A549 (cell line): ENCODE measurements at regions not wholly inside any gene's neighbourhood (a gene's known extent, or its start where the extent isn't known, plus 50 kb on each side); places are given as distances from the start of the nearest gene placed in this dataset.

Source experiments
- ATAC-seq, 2 experiments: fragments of 200-7000 bp in 1 of 2; fragments of >200 bp in 1 of 2; cut with Nextera tagmentation in 1 of 2; cut with Tn5 transposase in 1 of 2; 3 replicates each; pipeline versions ENCODE4 v1.8.0 to v1.9.1; 2018 to 2020; ENCODE audit warnings: mild to moderate bottlenecking in 1 of 2, moderate library complexity in 1 of 2
- CTCF ChIA-PET: fragments of 300-600 bp; sonication (Branson Sonifier 250); formaldehyde crosslinking; extraction: SDS; loops from one replicate; lab custom pipeline; 2021; ENCODE audit warnings: antibody characterized with exemption, inconsistent platforms; lab: Yijun Ruan, JAX
- POLR2A ChIA-PET: fragments of 350-600 bp; formaldehyde crosslinking; extraction: SDS; loops from one replicate; lab custom pipeline; 2021; ENCODE audit warnings: antibody characterized with exemption, inconsistent platforms; lab: Yijun Ruan, JAX
- DNase-seq, 2 experiments: peaks; one replicate each; pipeline versions ENCODE4 v3.0.0 to v3.0.0-alpha.2; 2011 to 2016; ENCODE audit warnings: low read depth in 1 of 2, low spot score in 1 of 2
- FAIRE-seq: peaks from 2 replicates; lab custom pipeline; 2011; peaks lifted over from hg19 to GRCh38; lab: Jason Lieb, UNC
- H3K27ac ChIP-seq, 2 experiments: fragments of >200 bp; sonication (Bioruptor Twin); formaldehyde crosslinking; 3 replicates each; pipeline ENCODE4 v1.5.1; 2016 to 2017
- H3K4me1 ChIP-seq: fragments of >200 bp; sonication (Bioruptor Twin); formaldehyde crosslinking; 3 replicates; pipeline ENCODE4 v1.6.1; 2016
- H3K4me2 ChIP-seq: fragments of >200 bp; sonication (Bioruptor Twin); formaldehyde crosslinking; 3 replicates; pipeline ENCODE4 v1.6.1; 2016
- H3K4me3 ChIP-seq: fragments of >200 bp; sonication (Bioruptor Twin); formaldehyde crosslinking; 3 replicates; pipeline ENCODE4 v1.5.1; 2016
- H3K9me3 ChIP-seq: fragments of >200 bp; sonication (Bioruptor Twin); formaldehyde crosslinking; 3 replicates; pipeline ENCODE4 v1.6.1; 2016
- BHLHE40 ChIP-seq: IDR thresholded peaks from 2 replicates; pipeline ENCODE4 v1.6.1; 2012; ENCODE audit warnings: low read depth, low read length, inconsistent platforms
- CBX2 ChIP-seq: fragments of 200-600 bp; sonication (generic); IDR thresholded peaks from 2 replicates; pipeline ENCODE4 v1.6.1; 2016; ENCODE audit warnings: low read depth, mild to moderate bottlenecking, borderline replicate concordance
- CHD2 ChIP-seq: fragments of 150-350 bp; IDR thresholded peaks from 2 replicates; pipeline ENCODE4 v1.6.1; 2014; ENCODE audit warnings: low read length; ENCODE audit not compliant: partially characterized antibody
- EHF ChIP-seq: fragments of 250-450 bp; sonication (Bioruptor Pico); IDR thresholded peaks from 2 replicates; pipeline ENCODE4 v1.5.0; 2020; ENCODE audit warnings: mild to moderate bottlenecking
- ESRRA ChIP-seq: fragments of 150-350 bp; IDR thresholded peaks from 2 replicates; pipeline ENCODE4 v1.6.1; 2014; ENCODE audit warnings: mild to moderate bottlenecking, low read length, borderline replicate concordance
- FOSB ChIP-seq: fragments of 250-450 bp; sonication (Bioruptor Pico); IDR thresholded peaks from 2 replicates; pipeline ENCODE4 v1.5.0; 2020; ENCODE audit warnings: mild to moderate bottlenecking, moderate library complexity
- FOSL2 ChIP-seq, 2 experiments: fragments of 450-650 bp in 1 of 2; fragments of >200 bp in 1 of 2; sonication (Bioruptor Twin) in 1 of 2; formaldehyde crosslinking; IDR thresholded peaks; 2 replicates each; pipeline versions ENCODE4 v1.5.0 to v1.6.1; 2016 to 2020; ENCODE audit warnings: mild to moderate bottlenecking in 1 of 2, moderate library complexity in 1 of 2
- HDAC2 ChIP-seq: fragments of 200-600 bp; sonication (generic); IDR thresholded peaks from 2 replicates; pipeline ENCODE4 v1.6.1; 2016
- HEYL ChIP-seq: fragments of 250-450 bp; sonication (Bioruptor Pico); IDR thresholded peaks from 2 replicates; pipeline ENCODE4 v1.8.0; 2021; ENCODE audit warnings: mild to moderate bottlenecking, moderate library complexity
- HOXA7 ChIP-seq: fragments of 250-450 bp; sonication (Bioruptor Pico); IDR thresholded peaks from 2 replicates; pipeline ENCODE4 v1.5.0; 2020; ENCODE audit warnings: mild to moderate bottlenecking, moderate library complexity
- HOXB13 ChIP-seq: fragments of 250-450 bp; sonication (Bioruptor Pico); IDR thresholded peaks from 2 replicates; pipeline ENCODE4 v1.5.0; 2020; ENCODE audit warnings: low read depth, mild to moderate bottlenecking, moderate library complexity
- HOXB5 ChIP-seq: fragments of 250-450 bp; sonication (Bioruptor Pico); IDR thresholded peaks from 2 replicates; pipeline ENCODE4 v1.5.0; 2020; ENCODE audit warnings: mild to moderate bottlenecking, moderate library complexity
- KDM5A ChIP-seq: fragments of 200-600 bp; sonication (generic); IDR thresholded peaks from 2 replicates; pipeline ENCODE4 v1.6.1; 2016; ENCODE audit warnings: antibody characterized with exemption, mild to moderate bottlenecking
- MAFK ChIP-seq: fragments of 450-650 bp; IDR thresholded peaks from 2 replicates; pipeline ENCODE4 v1.6.1; 2014; ENCODE audit not compliant: partially characterized antibody
- MAX ChIP-seq: IDR thresholded peaks from 2 replicates; pipeline ENCODE4 v1.6.1; 2012
- MYC ChIP-seq: IDR thresholded peaks from 2 replicates; pipeline ENCODE4 v1.6.1; 2012; ENCODE audit warnings: mild to moderate bottlenecking, inconsistent platforms, low read length, improper control_type of control experiment, borderline replicate concordance
- NR3C1 ChIP-seq: fragments of >200 bp; sonication (Bioruptor Twin); formaldehyde crosslinking; IDR thresholded peaks from 3 replicates; pipeline ENCODE4 v1.6.1; 2017
- POLR2AphosphoS2 ChIP-seq: conservative IDR thresholded peaks from 2 replicates; pipeline ENCODE4 v1.6.1; 2012; ENCODE audit warnings: low read length, improper control_type of control experiment, inconsistent platforms
- RCOR1 ChIP-seq: fragments of 150-350 bp; IDR thresholded peaks from 2 replicates; pipeline ENCODE4 v1.6.1; 2014; ENCODE audit warnings: antibody characterized with exemption, low read length, low read depth
- RFX5 ChIP-seq: fragments of 450-650 bp; IDR thresholded peaks from 2 replicates; pipeline ENCODE4 v1.7.1; 2014; ENCODE audit warnings: antibody characterized with exemption, mild to moderate bottlenecking, moderate library complexity
- SMC3 ChIP-seq: fragments of >200 bp; sonication (Bioruptor Twin); formaldehyde crosslinking; IDR thresholded peaks from 3 replicates; pipeline ENCODE4 v1.6.1; 2018; ENCODE audit warnings: inconsistent platforms
- SREBF2 ChIP-seq: fragments of 450-650 bp; IDR thresholded peaks from 2 replicates; pipeline ENCODE4 v1.6.1; 2014; ENCODE audit warnings: mild to moderate bottlenecking, moderate library complexity
- TFCP2L1 ChIP-seq: fragments of 250-450 bp; sonication (Bioruptor Pico); IDR thresholded peaks from 2 replicates; pipeline ENCODE4 v1.5.0; 2021; ENCODE audit warnings: mild to moderate bottlenecking
- ZC3H11A ChIP-seq: fragments of 450-650 bp; IDR thresholded peaks from 2 replicates; pipeline ENCODE4 v1.6.1; 2014; ENCODE audit warnings: antibody characterized with exemption, mild to moderate bottlenecking
- ZFP36 ChIP-seq: fragments of 450-650 bp; IDR thresholded peaks from 2 replicates; pipeline ENCODE4 v1.6.1; 2014; ENCODE audit warnings: borderline replicate concordance; ENCODE audit not compliant: partially characterized antibody
- ZSCAN20 ChIP-seq: fragments of 250-450 bp; sonication (Bioruptor Pico); IDR thresholded peaks from 2 replicates; pipeline ENCODE4 v1.8.0; 2022; ENCODE audit warnings: mild to moderate bottlenecking, moderate library complexity
- WGBS: methylation state at CpG from one replicate; pipeline ENCODE4 v1.1.6; 2017; ENCODE audit errors: missing lambda C conversion rate; 5-methylcytosine and 5-hydroxymethylcytosine counted together
- TF ChIP-seq, protein P1 (sequence below): fragments of >200 bp; sonication (Bioruptor Twin); formaldehyde crosslinking; IDR thresholded peaks from 3 replicates; pipeline ENCODE4 v1.6.1; 2016
- TF ChIP-seq, protein P2 (sequence below): fragments of 250-450 bp; sonication (Bioruptor Pico); IDR thresholded peaks from 2 replicates; pipeline ENCODE4 v1.5.0; 2021; ENCODE audit warnings: mild to moderate bottlenecking, moderate library complexity, borderline replicate concordance
- TF ChIP-seq, protein P3 (sequence below): IDR thresholded peaks from 2 replicates; pipeline ENCODE4 v1.6.1; 2012; ENCODE audit warnings: low read depth, borderline replicate concordance

DNA sequence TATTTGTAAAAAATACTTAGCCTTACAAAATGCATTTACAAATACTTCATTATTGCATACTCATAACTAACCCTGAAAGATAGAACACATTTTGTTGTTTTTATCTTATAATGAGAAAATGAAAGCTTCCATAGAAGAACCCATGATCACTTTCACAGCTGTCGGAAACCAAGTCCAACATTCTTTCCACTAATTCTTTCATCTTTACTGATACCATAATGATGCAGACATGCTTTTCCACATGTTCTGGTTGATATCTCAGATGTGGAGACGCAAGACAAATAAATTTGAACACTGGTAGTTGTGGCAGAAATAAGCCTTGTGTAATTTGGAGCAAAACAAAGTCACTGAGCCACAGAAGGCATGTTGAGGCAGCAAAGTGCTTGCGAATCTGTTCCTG lies 136.0 kb downstream of the FBXO4 start:
- H3K9me3 ChIP-seq = no peaks in the 10 kb centered on the region
- TF ChIP-seq CBX2 (no peak), HOXA7 (CRISPR knock-in tag) (no peak), FOSL2 (IDR thresholded peaks at IDR 0.05) (no peak), FOSL2 (CRISPR knock-in tag; IDR thresholded peaks at IDR 0.05) (no peak), HOXB13 (no peak), SREBF2 (no peak), ZSCAN20 (CRISPR knock-in tag) (no peak), MAX (no peak), ESRRA (no peak), TFCP2L1 (no peak), SMC3 (no peak), ZFP36 (no peak), MAFK (no peak), CHD2 (no peak), NR3C1 (no peak)
- TF ChIP-seq, protein P1, sequence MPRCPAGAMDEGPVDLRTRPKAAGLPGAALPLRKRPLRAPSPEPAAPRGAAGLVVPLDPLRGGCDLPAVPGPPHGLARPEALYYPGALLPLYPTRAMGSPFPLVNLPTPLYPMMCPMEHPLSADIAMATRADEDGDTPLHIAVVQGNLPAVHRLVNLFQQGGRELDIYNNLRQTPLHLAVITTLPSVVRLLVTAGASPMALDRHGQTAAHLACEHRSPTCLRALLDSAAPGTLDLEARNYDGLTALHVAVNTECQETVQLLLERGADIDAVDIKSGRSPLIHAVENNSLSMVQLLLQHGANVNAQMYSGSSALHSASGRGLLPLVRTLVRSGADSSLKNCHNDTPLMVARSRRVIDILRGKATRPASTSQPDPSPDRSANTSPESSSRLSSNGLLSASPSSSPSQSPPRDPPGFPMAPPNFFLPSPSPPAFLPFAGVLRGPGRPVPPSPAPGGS = no peak
- TF ChIP-seq, protein P2, sequence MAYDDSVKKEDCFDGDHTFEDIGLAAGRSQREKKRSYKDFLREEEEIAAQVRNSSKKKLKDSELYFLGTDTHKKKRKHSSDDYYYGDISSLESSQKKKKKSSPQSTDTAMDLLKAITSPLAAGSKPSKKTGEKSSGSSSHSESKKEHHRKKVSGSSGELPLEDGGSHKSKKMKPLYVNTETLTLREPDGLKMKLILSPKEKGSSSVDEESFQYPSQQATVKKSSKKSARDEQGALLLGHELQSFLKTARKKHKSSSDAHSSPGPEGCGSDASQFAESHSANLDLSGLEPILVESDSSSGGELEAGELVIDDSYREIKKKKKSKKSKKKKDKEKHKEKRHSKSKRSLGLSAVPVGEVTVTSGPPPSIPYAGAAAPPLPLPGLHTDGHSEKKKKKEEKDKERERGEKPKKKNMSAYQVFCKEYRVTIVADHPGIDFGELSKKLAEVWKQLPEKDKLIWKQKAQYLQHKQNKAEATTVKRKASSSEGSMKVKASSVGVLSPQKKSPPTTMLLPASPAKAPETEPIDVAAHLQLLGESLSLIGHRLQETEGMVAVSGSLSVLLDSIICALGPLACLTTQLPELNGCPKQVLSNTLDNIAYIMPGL (CRISPR knock-in tag) = no peak
- TF ChIP-seq, protein P3, sequence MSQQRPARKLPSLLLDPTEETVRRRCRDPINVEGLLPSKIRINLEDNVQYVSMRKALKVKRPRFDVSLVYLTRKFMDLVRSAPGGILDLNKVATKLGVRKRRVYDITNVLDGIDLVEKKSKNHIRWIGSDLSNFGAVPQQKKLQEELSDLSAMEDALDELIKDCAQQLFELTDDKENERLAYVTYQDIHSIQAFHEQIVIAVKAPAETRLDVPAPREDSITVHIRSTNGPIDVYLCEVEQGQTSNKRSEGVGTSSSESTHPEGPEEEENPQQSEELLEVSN = no peak
- TF ChIP-seq, all 56 proteins: peak for 0
- Histone ChIP-seq H3K4me2 (no peak overlapping the region), H3K27ac (no peak overlapping the region), H3K4me1 (no peaks in the 10 kb centered on the region), H3K4me3 (no peak overlapping the region)
- CTCF ChIA-PET = interaction anchor here (1.6 kb wide), 1 partner anchor 205 kb away, joined by 7 read pairs; no protein-coding TSS in a partner anchor
- FAIRE-seq = no peak
- no peak for DNase-seq
- WGBS = 36% methylated on average over 3 of the region's 3 CpGs
- no peak for ATAC-seq
- POLR2A ChIA-PET = no interaction called here

DNA sequence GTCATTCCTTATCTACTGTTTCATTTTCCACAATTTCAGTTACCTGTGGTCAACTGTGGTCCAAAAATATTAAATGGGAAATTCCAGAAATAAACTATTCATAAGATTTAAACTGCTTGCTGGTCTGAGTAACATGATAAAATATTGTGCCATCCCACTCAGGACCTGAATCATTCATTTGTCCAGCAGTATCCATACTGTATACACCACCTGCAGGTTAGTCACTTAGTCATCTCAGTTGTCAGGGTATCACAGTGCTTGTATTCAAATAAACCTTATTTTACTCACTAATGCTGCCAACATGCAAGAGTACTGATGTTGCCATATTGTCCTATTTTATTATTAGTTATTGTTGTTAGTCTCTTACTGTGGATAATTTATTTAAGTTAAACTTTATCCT lies 139.7 kb downstream of the FBXO4 start:
- POLR2A ChIA-PET = no interaction called here
- H3K4me3 ChIP-seq = no peak overlapping the region
- ATAC-seq (no peak), FAIRE-seq (no peak), DNase-seq (no peak)
- no peaks in the 10 kb centered on the region for H3K9me3 ChIP-seq
- no peaks in the 10 kb centered on the region for H3K4me1 ChIP-seq
- TF ChIP-seq ZFP36 (no peak), FOSB (no peak), RCOR1 (no peak), HDAC2 (no peak), MYC (no peak), CHD2 (no peak), FOSL2 (IDR thresholded peaks at IDR 0.05) (no peak), FOSL2 (CRISPR knock-in tag; IDR thresholded peaks at IDR 0.05) (no peak), MAX (no peak), POLR2AphosphoS2 (no peak), BHLHE40 (no peak), HEYL (no peak), ZC3H11A (no peak), HOXB13 (no peak), SREBF2 (no peak), HOXB5 (no peak), KDM5A (no peak), RFX5 (no peak), ZSCAN20 (CRISPR knock-in tag) (no peak), EHF (CRISPR knock-in tag) (no peak)
- H3K27ac ChIP-seq = no peak overlapping the region
- H3K4me2 ChIP-seq = no peak overlapping the region
- CTCF ChIA-PET = interaction anchor here (3.3 kb wide), 1 partner anchor 8 kb away, joined by 16 read pairs; no protein-coding TSS in a partner anchor
